ENCODE measurements at regions not wholly inside any gene's neighbourhood (a gene's known extent, or its start where the extent isn't known, plus 50 kb on each side); places are given as distances from the start of the nearest gene placed in this dataset.
"Not testable (repeated sequence)": the region's sequence is repeated elsewhere in the genome, so short reads cannot be mapped to it uniquely, and the experiment has no call there.

- no peak for DNase-seq (ENCODE audit: low read depth)
These were observed 896.3 kb downstream of the TSN start for GRCh38 chr2:122651780-122652179.

DNA sequence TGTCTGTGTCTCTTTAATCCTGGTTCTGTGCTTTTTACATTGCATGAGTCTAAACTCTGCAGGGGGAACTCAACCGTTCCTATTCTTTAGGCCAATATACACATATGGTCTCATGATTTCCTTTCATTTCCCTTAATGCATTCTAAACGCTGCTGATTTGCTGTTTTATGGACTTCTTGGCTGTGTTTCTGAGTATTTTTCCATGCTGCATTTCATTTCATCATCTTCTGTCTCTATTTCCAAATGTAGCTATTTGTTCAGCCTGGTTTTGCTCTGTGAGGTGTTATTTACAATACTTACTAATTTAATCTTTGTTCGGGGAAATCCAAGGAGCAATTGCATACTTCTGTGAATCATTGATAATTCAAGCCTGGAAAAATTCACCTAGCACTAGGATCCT, 897.2 kb downstream of the TSN start:
- DNase-seq (ENCODE audit: low read depth), result no peak

DNA sequence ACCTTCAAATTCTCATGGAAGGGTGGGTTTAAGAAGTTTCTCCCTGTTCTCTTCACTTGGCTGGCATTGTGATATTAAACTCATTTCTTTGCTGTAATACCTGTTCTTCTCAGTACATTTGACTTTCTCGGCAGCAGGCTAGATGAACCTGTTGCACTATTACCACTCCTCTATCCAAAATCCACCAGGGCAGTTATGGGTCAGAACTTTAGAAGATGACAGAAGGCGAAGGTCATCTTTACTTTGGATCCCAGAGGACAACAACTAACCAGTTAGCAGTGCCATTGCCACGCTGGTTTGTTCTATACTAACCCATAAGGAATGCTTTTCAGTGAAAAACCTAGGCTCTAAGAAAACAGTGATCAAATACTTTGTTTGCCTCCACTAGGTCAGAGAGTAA, 901.0 kb downstream of the TSN start:
- DNase-seq (ENCODE audit: low read depth), result no peak

- no peak for DNase-seq (ENCODE audit: low read depth)
These were observed 905.6 kb downstream of the TSN start for GRCh38 chr2:122660786-122661634.

- DNase-seq (ENCODE audit: low read depth), result no peak
These were observed 908.2 kb downstream of the TSN start for GRCh38 chr2:122663620-122664019.

DNA sequence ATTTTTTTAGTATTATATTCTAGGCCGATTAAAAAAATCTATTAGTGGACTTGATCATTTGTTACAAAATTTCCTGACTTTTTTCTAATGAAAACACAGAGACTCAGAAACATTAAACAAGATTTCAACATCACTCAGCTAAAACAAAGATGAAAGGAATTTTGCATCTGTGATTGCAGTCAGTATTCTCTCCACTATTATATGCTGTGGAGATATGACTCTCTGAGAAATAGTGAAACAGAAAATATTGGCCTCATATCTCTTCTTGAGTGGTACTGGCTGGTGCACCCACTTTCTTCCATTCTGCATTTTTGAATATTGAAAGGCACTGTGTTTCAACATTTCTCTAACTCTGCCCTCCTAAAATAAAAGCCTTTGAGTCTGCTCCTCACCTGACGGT, 914.2 kb downstream of the TSN start:
- DNase-seq (ENCODE audit: low read depth), result no peak

DNA sequence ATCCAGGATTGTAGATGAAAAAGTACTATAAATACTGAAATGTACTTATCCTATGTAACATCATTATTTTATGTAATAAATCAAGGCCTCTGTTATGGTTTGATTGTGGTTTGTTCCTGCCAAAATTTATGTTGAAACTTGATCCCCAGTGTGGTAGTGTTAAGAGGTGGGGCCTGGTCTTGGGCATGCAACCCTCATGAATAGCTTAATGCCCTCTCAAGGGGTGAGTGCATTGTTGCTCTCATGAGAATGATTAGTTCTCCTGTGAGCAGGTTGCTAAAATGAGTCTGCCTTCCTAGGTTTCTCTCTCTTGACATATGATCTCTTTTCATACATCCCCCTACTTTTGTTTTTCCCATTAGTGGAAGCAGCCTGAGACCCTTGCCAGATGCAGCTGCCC, 915.4 kb downstream of the TSN start:
- DNase-seq (ENCODE audit: low read depth), result no peak

DNA sequence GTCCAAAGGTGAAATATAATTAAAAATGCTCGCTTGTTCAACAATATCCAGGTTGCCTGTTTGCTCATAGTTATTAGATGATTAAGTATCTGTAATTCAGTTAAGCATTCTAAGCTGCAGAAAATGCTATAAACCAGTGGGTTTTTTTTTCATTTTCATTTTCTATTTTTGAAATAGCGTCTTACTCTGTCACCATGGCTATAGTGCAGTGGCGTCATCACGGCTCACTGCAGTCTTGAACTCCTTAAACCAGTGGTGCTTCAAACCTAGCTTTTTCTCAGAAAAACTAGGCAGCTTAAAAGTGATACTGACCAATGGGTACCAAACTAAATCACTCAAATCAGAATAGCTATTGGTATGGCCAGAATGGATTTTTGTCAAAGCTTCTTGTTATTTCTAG, 925.2 kb downstream of the TSN start:
- DNase-seq (ENCODE audit: low read depth), result no peak

GRCh38 chr2:122681626-122682025, 926.2 kb downstream of the TSN start:
- no peak for DNase-seq (ENCODE audit: low read depth)

GRCh38 chr2:122682356-122682755, 926.9 kb downstream of the TSN start:
- DNase-seq (ENCODE audit: low read depth), result no peak

GRCh38 chr2:122683018-122683417, 927.6 kb downstream of the TSN start:
- no peak for DNase-seq (ENCODE audit: low read depth)

DNA sequence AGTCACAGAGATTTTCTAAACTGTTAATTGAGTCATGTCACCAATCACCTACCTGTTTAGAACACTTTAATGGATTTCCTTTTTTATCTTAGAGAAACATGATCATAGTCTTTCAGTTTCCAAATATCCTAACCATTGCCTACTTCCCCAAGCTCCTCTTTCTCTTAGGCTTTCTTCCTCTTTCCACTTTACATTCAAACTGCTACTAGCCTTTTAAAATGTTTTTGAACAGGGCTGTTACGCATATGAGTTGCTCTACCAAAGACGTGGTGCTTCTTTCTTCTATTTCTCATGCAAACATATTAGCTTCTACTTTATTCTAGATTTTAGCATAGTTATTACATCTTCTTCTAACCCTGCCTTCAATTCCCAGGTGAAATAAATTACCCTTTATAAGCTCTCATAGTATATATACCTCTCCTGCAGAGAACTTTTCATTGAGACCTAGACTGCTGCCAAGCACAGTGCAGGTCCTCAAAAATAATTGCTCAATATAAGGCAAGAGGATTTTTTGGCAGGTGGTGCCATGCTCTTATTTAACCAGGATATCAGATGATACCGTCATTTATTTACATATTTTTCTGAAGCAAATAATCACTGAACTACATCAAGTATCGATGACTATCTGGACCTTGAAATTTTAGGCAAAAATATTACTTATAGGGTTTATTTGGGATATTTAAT, 937.1 kb downstream of the TSN start:
- no peak for DNase-seq (ENCODE audit: low read depth)

DNA sequence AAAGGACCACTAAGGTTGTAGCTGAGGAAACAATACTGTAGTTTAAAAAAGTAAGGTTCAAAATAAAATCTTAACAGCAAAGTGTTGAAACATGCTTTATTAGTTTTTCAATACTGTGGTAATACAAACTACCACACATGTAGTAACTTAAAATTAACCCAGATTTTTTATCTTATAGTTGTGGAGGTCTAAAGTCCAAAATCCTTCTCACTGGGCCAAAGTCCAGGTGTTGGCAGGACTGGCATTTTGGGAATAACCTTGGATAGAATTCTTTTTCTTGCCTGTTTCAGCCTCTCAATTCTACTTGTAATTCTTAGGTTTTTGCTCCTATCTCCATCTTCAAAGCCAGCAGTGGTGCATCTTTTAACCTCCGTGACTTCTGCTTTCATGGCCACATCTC, 942.0 kb downstream of the TSN start:
- no peak for DNase-seq (ENCODE audit: low read depth)

DNA sequence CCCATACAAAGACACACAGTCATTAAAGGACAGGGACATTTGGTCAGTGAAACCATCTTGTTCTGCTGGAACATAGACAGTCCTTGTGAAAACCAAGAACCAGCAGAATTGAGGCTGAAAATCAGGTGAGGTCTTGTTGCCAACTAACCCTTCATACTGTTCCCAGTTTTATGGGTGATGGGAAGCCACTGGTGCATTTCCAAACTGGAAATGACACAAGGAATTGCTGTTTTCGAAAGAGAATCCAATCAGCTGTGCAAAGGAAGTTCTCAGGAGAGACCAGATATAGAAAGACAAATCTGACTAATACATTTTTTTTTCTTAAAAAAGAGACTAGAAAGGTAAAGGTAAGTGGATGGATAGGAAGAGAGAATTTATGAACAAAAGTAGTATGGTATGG, 948.2 kb downstream of the TSN start:
- no peak for DNase-seq (ENCODE audit: low read depth)

DNA sequence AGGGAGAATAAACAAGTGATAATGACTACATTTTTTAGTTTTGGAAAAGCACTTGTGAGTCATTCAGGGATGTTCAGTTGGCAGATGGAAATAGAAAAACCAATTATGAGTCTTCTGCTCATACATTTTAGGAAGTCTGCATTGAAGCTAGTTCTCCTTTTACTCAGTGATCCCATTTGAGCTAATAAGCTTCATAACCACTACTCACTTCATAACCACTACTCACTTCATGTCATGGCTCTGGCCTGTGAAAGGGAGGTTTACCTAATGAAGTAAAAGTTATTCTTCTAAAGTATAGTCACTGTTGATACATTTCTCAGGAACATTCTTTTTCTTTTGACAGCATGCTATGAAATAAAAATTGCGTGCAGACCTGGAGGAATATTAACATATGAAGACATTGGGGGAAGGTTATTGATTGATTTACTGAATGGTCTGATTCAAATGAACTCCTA, 948.7 kb downstream of the TSN start:
- no peak for DNase-seq (ENCODE audit: low read depth)

GRCh38 chr2:122705746-122706145, 950.3 kb downstream of the TSN start:
- DNase-seq (ENCODE audit: low read depth), result no peak

- DNase-seq (ENCODE audit: low read depth), result no peak
These were observed 951.3 kb downstream of the TSN start for GRCh38 chr2:122706757-122707223.

GRCh38 chr2:122707224-122707824, 951.9 kb downstream of the TSN start:
- DNase-seq (ENCODE audit: low read depth), result no peak

GRCh38 chr2:122710049-122710448, 954.6 kb downstream of the TSN start:
- DNase-seq (ENCODE audit: low read depth), result no peak

- no peak for DNase-seq (ENCODE audit: low read depth)
These were observed 958.3 kb downstream of the TSN start for GRCh38 chr2:122713800-122714199.

DNA sequence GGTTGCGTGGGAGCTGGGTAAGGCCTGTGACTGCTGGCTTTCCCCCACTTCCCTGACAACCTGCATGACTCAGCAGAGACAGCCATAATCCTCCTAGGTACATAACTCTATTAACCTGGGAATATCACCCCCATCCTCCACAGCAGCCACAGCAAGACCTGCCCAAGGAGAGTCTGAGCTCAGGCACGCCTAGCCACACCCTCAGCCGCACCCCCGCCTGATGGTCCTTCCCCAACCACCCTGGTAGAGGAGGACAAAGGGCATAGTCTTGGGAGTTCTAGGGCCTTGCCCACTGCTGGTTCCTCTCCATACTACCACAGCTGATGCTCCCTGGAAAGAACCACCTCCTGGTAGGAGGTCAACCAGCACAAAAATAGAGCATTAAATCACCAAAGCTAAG, 965.4 kb downstream of the TSN start:
- not testable (repeated sequence) for DNase-seq (ENCODE audit: low read depth)

DNA sequence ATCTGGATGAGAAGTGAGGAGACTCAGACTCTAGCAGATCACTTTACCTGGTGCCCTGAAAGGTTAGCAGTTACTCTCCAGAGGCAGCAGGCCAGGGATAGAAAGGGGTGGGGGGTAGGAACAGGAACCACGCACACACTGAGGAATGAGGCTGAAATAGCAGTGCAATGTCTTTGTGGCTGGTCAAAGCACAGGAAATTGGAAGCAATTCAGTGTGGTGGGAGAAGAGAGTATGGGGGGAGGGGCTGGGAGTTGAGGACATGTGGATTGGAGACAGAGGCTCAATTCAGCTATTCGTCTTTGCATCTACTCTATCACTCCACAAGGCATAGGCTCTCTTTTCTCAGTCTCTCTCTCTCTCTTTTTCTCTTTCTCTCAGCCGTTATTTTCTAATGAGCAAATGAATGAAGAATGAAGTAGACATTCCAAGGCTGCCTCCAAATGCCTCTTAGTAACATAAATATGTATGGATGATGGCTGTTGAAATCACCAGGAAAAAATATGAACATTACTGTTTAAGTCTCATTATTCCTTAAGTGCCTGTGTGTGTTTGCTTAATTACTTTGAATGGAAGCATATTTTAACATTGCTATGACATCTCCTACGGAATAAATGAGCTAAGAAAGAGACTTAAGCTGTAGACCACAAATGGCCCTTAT, 979.4 kb downstream of the TSN start:
- DNase-seq (ENCODE audit: low read depth), result no peak

DNA sequence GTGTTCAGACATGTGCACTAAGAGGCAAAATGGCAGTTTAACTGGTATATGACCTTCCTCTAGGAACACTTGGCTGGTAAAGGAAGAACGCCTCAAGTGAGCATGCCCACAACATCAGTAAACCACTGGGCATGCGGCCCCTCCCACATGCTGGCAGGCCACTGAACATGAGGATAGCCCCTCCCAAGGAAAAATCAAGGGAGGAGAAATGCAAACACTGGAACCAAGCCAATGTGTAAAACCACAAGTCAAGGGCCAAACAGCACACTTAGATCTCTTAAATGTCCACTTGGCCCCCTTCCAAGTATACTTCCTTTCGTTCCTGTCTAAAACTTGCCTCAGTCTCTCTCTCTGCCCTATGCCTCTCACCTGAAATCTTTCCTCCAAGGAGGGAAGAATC, 980.8 kb downstream of the TSN start:
- DNase-seq (ENCODE audit: low read depth), result no peak

All from stimulated activated CD4-positive, alpha-beta T cell treated with anti-CD3 and anti-CD28 coated beads, Interleukin-2, amount 100 ng/mL, for 4 hours (primary cell).